Keratinocyte (primary cell): ENCODE measurements at regions not wholly inside any gene's neighbourhood (a gene's known extent, or its start where the extent isn't known, plus 50 kb on each side); places are given as distances from the start of the nearest gene placed in this dataset.

Experiments used
- DNase-seq: peaks from one replicate; pipeline ENCODE4 v3.0.0-alpha.2; 2011; ENCODE audit warnings: low read depth, missing footprints, low spot score
- FAIRE-seq: peaks from 2 replicates; lab custom pipeline; 2011; peaks lifted over from hg19 to GRCh38; lab: Jason Lieb, UNC
- H2AFZ ChIP-seq: 2 replicates; pipeline ENCODE4 v1.6.0; 2012; ENCODE audit warnings: low read length, control low read depth, inconsistent platforms; ENCODE audit not compliant: control insufficient read depth
- H3K27ac ChIP-seq: 2 replicates; pipeline ENCODE4 v1.5.1; 2011; ENCODE audit warnings: low read length; ENCODE audit not compliant: control insufficient read depth, insufficient read depth
- H3K27me3 ChIP-seq: 3 replicates; pipeline ENCODE4 v1.6.0; 2011; ENCODE audit warnings: low read length; ENCODE audit not compliant: control insufficient read depth, insufficient read depth; ENCODE audit errors: extremely low read depth
- H3K36me3 ChIP-seq, 2 experiments: 2 replicates in 1 of 2; 3 replicates in 1 of 2; pipeline ENCODE4 v1.5.1; 2011; ENCODE audit warnings: low read length in 2 of 2, mild to moderate bottlenecking in 1 of 2; ENCODE audit not compliant: control insufficient read depth in 2 of 2, insufficient read depth in 2 of 2; ENCODE audit errors: extremely low read depth in 1 of 2
- H3K4me1 ChIP-seq: 3 replicates; pipeline ENCODE4 v1.5.1; 2011; ENCODE audit warnings: low read length; ENCODE audit not compliant: control insufficient read depth, insufficient read depth; ENCODE audit errors: extremely low read depth
- H3K4me2 ChIP-seq: 3 replicates; pipeline ENCODE4 v1.6.0; 2011; ENCODE audit warnings: low read depth, low read length; ENCODE audit not compliant: control insufficient read depth, insufficient read depth; ENCODE audit errors: extremely low read depth
- H3K4me3 ChIP-seq, 3 experiments: fragments of 200-600 bp in 1 of 3; sonication (generic) in 1 of 3; 2 replicates in 2 of 3; 3 replicates in 1 of 3; pipeline ENCODE4 v1.5.1; 2011 to 2016; ENCODE audit warnings: low read length in 3 of 3, mild to moderate bottlenecking in 3 of 3, control low read depth in 2 of 3, inconsistent platforms in 1 of 3, low read depth in 1 of 3, mixed read lengths in 1 of 3, mixed run types in 1 of 3, moderate library complexity in 1 of 3; ENCODE audit not compliant: control insufficient read depth in 2 of 3, insufficient read depth in 2 of 3; ENCODE audit errors: extremely low read depth in 1 of 3
- H3K79me2 ChIP-seq: 2 replicates; pipeline ENCODE4 v1.6.0; 2012; ENCODE audit warnings: low read length; ENCODE audit not compliant: control insufficient read depth, insufficient read depth
- H3K9ac ChIP-seq: 3 replicates; pipeline ENCODE4 v1.6.0; 2011; ENCODE audit warnings: low read length; ENCODE audit not compliant: control insufficient read depth, insufficient read depth; ENCODE audit errors: extremely low read depth
- H3K9me1 ChIP-seq: 3 replicates; pipeline ENCODE4 v1.6.0; 2011; ENCODE audit warnings: low read length; ENCODE audit not compliant: control insufficient read depth, insufficient read depth; ENCODE audit errors: extremely low read depth
- H3K9me3 ChIP-seq: 2 replicates; pipeline ENCODE4 v1.5.1; 2012; ENCODE audit warnings: low read depth, low read length; ENCODE audit not compliant: control insufficient read depth
- H4K20me1 ChIP-seq: 3 replicates; pipeline ENCODE4 v1.6.0; 2011; ENCODE audit warnings: low read length; ENCODE audit not compliant: control insufficient read depth, insufficient read depth; ENCODE audit errors: extremely low read depth
- EZH2 ChIP-seq: IDR thresholded peaks from one replicate; pipeline ENCODE4 v1.6.1; 2012; ENCODE audit warnings: inconsistent platforms, mild to moderate bottlenecking, low read length, moderate library complexity
- dilution Hi-C: fragments of 300-500 bp; cut with MboI; formaldehyde crosslinking; loops from one replicate; pipeline ENCODE4 v1.7.0; 2020; ENCODE audit warnings: low sequenced_read_pairs; ENCODE audit not compliant: extremely low pct_ligation_motif_present
- TF ChIP-seq, protein P1 (sequence below), 3 experiments: IDR thresholded peaks in 1 of 3; conservative IDR thresholded peaks in 1 of 3; optimal IDR thresholded peaks in 1 of 3; 2 replicates in 2 of 3; 3 replicates in 1 of 3; pipeline versions ENCODE3 to v1.5.1; 2011; ENCODE audit warnings: low read length in 3 of 3, mild to moderate bottlenecking in 3 of 3, moderate library complexity in 2 of 3, control low read depth in 1 of 3, inconsistent platforms in 1 of 3; ENCODE audit not compliant: insufficient read depth in 2 of 3; ENCODE audit errors: extremely low read depth in 1 of 3

DNA sequence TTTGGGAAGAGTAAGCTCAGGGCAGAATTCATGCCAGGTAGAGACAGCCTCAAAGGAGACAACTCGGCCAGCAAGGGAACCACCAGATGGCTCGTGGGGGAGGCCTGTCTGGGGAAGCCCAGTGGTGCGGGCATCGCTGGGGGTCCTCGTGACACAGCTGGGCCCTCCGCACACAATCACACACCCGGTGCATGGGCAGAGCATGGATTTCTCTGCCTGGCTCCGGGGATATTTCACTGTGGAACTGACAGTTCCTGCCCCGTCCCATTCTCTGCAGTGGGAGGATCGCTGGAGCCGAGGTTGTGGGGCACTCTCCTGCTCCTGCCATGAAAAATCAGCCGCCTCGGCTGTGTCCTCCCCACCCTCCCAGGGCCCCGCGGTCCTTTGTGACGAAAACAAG lies 108.0 kb downstream of the CRYAA start:
- Histone ChIP-seq H3K9me1 (no peaks in the 10 kb centered on the region), H3K4me2 (no peak overlapping the region), H3K27ac (no peak overlapping the region), H3K36me3 (no peaks in the 10 kb centered on the region), H4K20me1 (no peaks in the 10 kb centered on the region), H3K4me3 (no peak overlapping the region), H3K9ac (no peak overlapping the region), H3K79me2 (no peaks in the 10 kb centered on the region), H3K4me1 (no peaks in the 10 kb centered on the region), H3K27me3 (peaks cover 53% of the 10 kb centered on the region), H3K9me3 (no peaks in the 10 kb centered on the region), H2AFZ (no peak overlapping the region)
- DNase-seq (no peak), FAIRE-seq (no peak)
- dilution Hi-C loops, result no loop called here
- TF ChIP-seq, protein P1, sequence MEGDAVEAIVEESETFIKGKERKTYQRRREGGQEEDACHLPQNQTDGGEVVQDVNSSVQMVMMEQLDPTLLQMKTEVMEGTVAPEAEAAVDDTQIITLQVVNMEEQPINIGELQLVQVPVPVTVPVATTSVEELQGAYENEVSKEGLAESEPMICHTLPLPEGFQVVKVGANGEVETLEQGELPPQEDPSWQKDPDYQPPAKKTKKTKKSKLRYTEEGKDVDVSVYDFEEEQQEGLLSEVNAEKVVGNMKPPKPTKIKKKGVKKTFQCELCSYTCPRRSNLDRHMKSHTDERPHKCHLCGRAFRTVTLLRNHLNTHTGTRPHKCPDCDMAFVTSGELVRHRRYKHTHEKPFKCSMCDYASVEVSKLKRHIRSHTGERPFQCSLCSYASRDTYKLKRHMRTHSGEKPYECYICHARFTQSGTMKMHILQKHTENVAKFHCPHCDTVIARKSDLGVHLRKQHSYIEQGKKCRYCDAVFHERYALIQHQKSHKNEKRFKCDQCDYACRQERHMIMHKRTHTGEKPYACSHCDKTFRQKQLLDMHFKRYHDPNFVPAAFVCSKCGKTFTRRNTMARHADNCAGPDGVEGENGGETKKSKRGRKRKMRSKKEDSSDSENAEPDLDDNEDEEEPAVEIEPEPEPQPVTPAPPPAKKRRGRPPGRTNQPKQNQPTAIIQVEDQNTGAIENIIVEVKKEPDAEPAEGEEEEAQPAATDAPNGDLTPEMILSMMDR (optimal IDR thresholded peaks at IDR 0.05 in 1 of 3, IDR thresholded peaks at IDR 0.05 in 1 of 3, conservative IDR thresholded peaks at IDR 0.05 in 1 of 3; ENCODE audit: extremely low read depth in 1 of 3, insufficient read depth in 2 of 3, low read length in 3 of 3), result no peak
- no peak for TF ChIP-seq EZH2

DNA sequence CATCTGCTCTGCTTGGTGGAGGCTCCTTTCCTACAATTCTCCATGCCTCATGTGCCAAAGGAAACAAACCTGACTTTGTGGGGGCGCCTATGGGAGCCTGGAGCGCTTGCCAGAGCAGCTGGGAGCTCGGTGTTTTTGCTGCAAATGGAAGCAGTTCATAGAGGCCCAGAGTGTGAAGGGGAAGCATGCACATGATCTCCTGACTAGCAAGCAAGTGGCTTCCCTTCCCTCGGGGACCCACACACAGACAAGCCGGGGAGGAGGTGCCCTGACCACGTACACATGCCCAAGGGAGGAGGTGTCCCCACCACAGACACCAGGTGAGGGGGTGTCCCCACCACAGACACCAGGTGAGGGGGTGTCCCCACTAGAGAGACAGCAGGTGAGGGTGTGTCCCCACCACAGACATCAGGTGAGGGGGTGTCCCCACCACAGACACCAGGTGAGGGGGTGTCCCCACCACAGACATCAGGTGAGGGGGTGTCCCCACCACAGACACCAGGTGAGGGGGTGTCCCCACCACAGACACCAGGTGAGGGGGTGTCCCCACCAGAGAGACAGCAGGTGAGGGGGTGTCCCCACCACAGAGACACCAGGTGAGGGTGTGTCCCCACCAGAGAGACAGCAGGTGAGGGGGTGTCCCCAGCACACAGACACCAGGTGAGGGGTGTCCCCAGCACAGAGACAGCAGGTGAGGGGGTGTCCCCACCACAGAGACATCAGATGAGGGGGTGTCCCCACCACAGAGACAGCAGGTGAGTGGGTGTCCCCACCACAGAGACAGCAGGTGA lies 106.8 kb downstream of the CRYAA start:
- H3K79me2 ChIP-seq, result no peaks in the 10 kb centered on the region
- H3K27me3 ChIP-seq, result peaks cover 56% of the 10 kb centered on the region
- no peaks in the 10 kb centered on the region for H3K9me3 ChIP-seq
- dilution Hi-C loops, result no loop called here
- H3K36me3 ChIP-seq, result no peaks in the 10 kb centered on the region
- no peak overlapping the region for H2AFZ ChIP-seq
- no peaks in the 10 kb centered on the region for H3K4me1 ChIP-seq
- FAIRE-seq (no peak), DNase-seq (no peak)
- TF ChIP-seq, protein P1 (optimal IDR thresholded peaks at IDR 0.05 in 1 of 3, IDR thresholded peaks at IDR 0.05 in 1 of 3, conservative IDR thresholded peaks at IDR 0.05 in 1 of 3; ENCODE audit: extremely low read depth in 1 of 3, insufficient read depth in 2 of 3, low read length in 3 of 3), result no peak
- TF ChIP-seq EZH2, result no peak
- H3K4me3 ChIP-seq, result no peak overlapping the region
- H3K27ac ChIP-seq, result no peak overlapping the region
- H3K9me1 ChIP-seq, result no peaks in the 10 kb centered on the region
- H3K9ac ChIP-seq, result no peak overlapping the region
- H3K4me2 ChIP-seq, result no peak overlapping the region
- no peaks in the 10 kb centered on the region for H4K20me1 ChIP-seq
